ENCODE measurements at regions not wholly inside any gene's neighbourhood (a gene's known extent, or its start where the extent isn't known, plus 50 kb on each side); places are given as distances from the start of the nearest gene placed in this dataset.

- no peak for DNase-seq (ENCODE audit: low read depth, low spot score)
Measured at GRCh38 chr5:152337484-152337883, 67.6 kb downstream of the NMUR2 start.

- DNase-seq (ENCODE audit: low read depth, low spot score): no peak
Measured at GRCh38 chr5:152335461-152335860, 69.6 kb downstream of the NMUR2 start.

GRCh38 chr5:152332716-152333460 is 72.2 kb downstream of the NMUR2 start:
- DNase-seq (ENCODE audit: low read depth, low spot score): no peak

- no peak for DNase-seq (ENCODE audit: low read depth, low spot score)
Measured at GRCh38 chr5:152331718-152332117, 73.4 kb downstream of the NMUR2 start.

- no peak for DNase-seq (ENCODE audit: low read depth, low spot score)
Measured at GRCh38 chr5:152331006-152331405, 74.1 kb downstream of the NMUR2 start.

- no peak for DNase-seq (ENCODE audit: low read depth, low spot score)
Measured at GRCh38 chr5:152329761-152330283, 75.3 kb downstream of the NMUR2 start.

GRCh38 chr5:152329207-152329606 is 75.9 kb downstream of the NMUR2 start:
- no peak for DNase-seq (ENCODE audit: low read depth, low spot score)

GRCh38 chr5:152315942-152316341 is 89.1 kb downstream of the NMUR2 start:
- DNase-seq (ENCODE audit: low read depth, low spot score): no peak

- DNase-seq (ENCODE audit: low read depth, low spot score): no peak
Measured at GRCh38 chr5:152314196-152314829, 90.8 kb downstream of the NMUR2 start.

- no peak for DNase-seq (ENCODE audit: low read depth, low spot score)
Measured at GRCh38 chr5:152309926-152310450, 95.1 kb downstream of the NMUR2 start.

GRCh38 chr5:152306386-152306785 is 98.7 kb downstream of the NMUR2 start:
- no peak for DNase-seq (ENCODE audit: low read depth, low spot score)

- no peak for DNase-seq (ENCODE audit: low read depth, low spot score)
Measured at GRCh38 chr5:152305525-152305924, 99.6 kb downstream of the NMUR2 start.

GRCh38 chr5:152303841-152304240 is 101.2 kb downstream of the NMUR2 start:
- no peak for DNase-seq (ENCODE audit: low read depth, low spot score)

- no peak for DNase-seq (ENCODE audit: low read depth, low spot score)
Measured at GRCh38 chr5:152297866-152298265, 107.2 kb downstream of the NMUR2 start.

- no peak for DNase-seq (ENCODE audit: low read depth, low spot score)
Measured at GRCh38 chr5:152293189-152293588, 111.9 kb downstream of the NMUR2 start.

GRCh38 chr5:152290181-152290580 is 114.9 kb downstream of the NMUR2 start:
- DNase-seq (ENCODE audit: low read depth, low spot score): no peak

GRCh38 chr5:152288917-152289595 is 116.0 kb downstream of the NMUR2 start:
- DNase-seq (ENCODE audit: low read depth, low spot score): no peak

GRCh38 chr5:152288499-152288898 is 116.6 kb downstream of the NMUR2 start:
- no peak for DNase-seq (ENCODE audit: low read depth, low spot score)

- DNase-seq (ENCODE audit: low read depth, low spot score): no peak
Measured at GRCh38 chr5:152285764-152286163, 119.3 kb downstream of the NMUR2 start.

- no peak for DNase-seq (ENCODE audit: low read depth, low spot score)
Measured at GRCh38 chr5:152282331-152282730, 122.7 kb downstream of the NMUR2 start.

- no peak for DNase-seq (ENCODE audit: low read depth, low spot score)
Measured at GRCh38 chr5:152277936-152278335, 127.1 kb downstream of the NMUR2 start.

- no peak for DNase-seq (ENCODE audit: low read depth, low spot score)
Measured at GRCh38 chr5:152274224-152274623, 130.9 kb downstream of the NMUR2 start.

All from pulmonary artery endothelial cell (primary cell).